ENCODE measurements at regions not wholly inside any gene's neighbourhood (a gene's known extent, or its start where the extent isn't known, plus 50 kb on each side); places are given as distances from the start of the nearest gene placed in this dataset.

DNA sequence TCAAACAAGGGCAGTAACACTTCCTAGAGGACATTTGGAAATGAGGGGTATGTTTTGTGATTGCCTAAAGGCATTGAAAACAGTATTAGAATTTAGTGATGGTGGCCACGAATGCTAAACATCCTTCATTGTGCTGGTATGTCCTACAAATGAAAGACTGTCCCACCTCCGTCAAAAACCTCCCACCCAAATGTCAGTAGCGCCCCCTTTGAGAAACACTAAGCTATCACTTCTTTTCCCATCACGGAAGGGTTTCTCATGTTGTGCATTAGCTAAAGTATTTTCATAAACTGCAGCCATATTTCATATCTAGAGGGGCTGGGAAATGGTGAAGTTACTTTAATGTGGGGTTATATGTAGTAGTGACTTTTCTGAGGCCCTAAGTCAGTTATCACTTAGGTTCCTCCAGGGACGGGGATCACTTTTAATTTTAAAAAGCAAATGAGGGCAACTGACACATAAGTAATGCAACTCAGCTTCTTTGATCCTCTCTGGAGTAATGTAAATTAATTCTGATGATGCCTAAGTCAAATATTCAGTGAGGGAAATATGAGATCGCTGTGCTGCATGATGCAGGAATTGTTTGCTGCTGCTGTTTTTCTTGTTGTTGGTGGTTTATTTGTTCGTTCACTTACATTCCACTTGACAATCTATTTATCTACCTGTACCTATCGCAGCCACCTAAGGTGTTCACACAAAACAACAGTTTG, 1403.4 kb upstream of the TENM4 start:
- TF ChIP-seq, protein P1, sequence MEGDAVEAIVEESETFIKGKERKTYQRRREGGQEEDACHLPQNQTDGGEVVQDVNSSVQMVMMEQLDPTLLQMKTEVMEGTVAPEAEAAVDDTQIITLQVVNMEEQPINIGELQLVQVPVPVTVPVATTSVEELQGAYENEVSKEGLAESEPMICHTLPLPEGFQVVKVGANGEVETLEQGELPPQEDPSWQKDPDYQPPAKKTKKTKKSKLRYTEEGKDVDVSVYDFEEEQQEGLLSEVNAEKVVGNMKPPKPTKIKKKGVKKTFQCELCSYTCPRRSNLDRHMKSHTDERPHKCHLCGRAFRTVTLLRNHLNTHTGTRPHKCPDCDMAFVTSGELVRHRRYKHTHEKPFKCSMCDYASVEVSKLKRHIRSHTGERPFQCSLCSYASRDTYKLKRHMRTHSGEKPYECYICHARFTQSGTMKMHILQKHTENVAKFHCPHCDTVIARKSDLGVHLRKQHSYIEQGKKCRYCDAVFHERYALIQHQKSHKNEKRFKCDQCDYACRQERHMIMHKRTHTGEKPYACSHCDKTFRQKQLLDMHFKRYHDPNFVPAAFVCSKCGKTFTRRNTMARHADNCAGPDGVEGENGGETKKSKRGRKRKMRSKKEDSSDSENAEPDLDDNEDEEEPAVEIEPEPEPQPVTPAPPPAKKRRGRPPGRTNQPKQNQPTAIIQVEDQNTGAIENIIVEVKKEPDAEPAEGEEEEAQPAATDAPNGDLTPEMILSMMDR (conservative IDR thresholded peaks at IDR 0.05; ENCODE audit: low read depth, low read length): no peak
- TF ChIP-seq EZH2 (IDR thresholded peaks at IDR 0.05; ENCODE audit: low read length, unreplicated experiment) (no peak), EZH2phosphoT487 (IDR thresholded peaks at IDR 0.05; ENCODE audit: borderline replicate concordance, low read length) (no peak)

Data from PC-3 (cell line).